ENCODE measurements at regions not wholly inside any gene's neighbourhood (a gene's known extent, or its start where the extent isn't known, plus 50 kb on each side); places are given as distances from the start of the nearest gene placed in this dataset.

- no CpG with 5 or more reads among the region's 2 CpGs for WGBS (ENCODE audit: extremely low coverage, insufficient coverage, low lambda C conversion rate)
- no peaks in the 10 kb centered on the region for H3K27me3 ChIP-seq (ENCODE audit: insufficient read depth, low read length, poor library complexity)
- no peak overlapping the region for H2BK5ac ChIP-seq (ENCODE audit: low read length)
- DNase-seq = no peak
- no peak overlapping the region for H3K23ac ChIP-seq (ENCODE audit: low read length)
- H3K79me1 ChIP-seq (ENCODE audit: low read length) = no peaks in the 10 kb centered on the region
- no peak overlapping the region for H3K9ac ChIP-seq (ENCODE audit: low read length)
- no peak overlapping the region for H3K18ac ChIP-seq (ENCODE audit: low read length)
- H4K8ac ChIP-seq (ENCODE audit: low read depth, low read length) = no peak overlapping the region
- H3K27ac ChIP-seq (ENCODE audit: low read depth, low read length) = no peak overlapping the region
- H3K4ac ChIP-seq (ENCODE audit: low read depth, low read length) = no peak overlapping the region
- H2BK120ac ChIP-seq (ENCODE audit: low read depth, low read length) = no peak overlapping the region
- no peak overlapping the region for H3K4me2 ChIP-seq (ENCODE audit: low read length)
- no peak overlapping the region for H4K5ac ChIP-seq (ENCODE audit: low read length)
- no peaks in the 10 kb centered on the region for H3K4me1 ChIP-seq (ENCODE audit: control insufficient read depth, low read depth, low read length)
- no peaks in the 10 kb centered on the region for H3K36me3 ChIP-seq (ENCODE audit: control insufficient read depth, insufficient read depth, low read length)
- no peaks in the 10 kb centered on the region for H3K79me2 ChIP-seq (ENCODE audit: control insufficient read depth, insufficient read depth, low read length)
- no peak overlapping the region for H2AK5ac ChIP-seq (ENCODE audit: low read length)
- H2BK15ac ChIP-seq (replicated peaks; ENCODE audit: low read depth) = no peak overlapping the region
- H3K4me3 ChIP-seq (ENCODE audit: low read length) = no peak overlapping the region
- H3K56ac ChIP-seq (ENCODE audit: low read length) = no peak overlapping the region
Measured at GRCh38 chr3:82508-82907, 114.1 kb upstream of the CHL1 start.

DNA sequence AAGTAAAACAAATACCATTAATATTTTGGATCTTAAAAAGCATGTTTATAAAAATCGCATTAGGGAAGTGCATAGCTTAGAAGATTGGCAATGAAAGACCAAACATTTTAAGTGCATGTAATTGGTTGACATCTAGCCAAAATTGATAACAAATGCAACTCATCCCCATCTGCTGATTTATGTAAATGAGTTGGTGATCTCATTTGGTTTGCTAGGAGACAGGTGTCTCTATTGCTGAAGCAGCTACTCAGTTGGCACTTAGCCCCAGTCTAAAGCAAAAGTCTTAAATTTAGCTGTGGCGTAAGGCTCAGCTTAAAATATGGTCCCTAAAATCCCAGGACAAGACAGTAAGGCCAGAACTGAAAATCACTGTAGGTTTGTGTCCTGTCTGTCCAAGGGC is 113.5 kb upstream of the CHL1 start:
- no peak overlapping the region for H2BK120ac ChIP-seq (ENCODE audit: low read depth, low read length)
- no peak overlapping the region for H4K8ac ChIP-seq (ENCODE audit: low read depth, low read length)
- no peak overlapping the region for H3K56ac ChIP-seq (ENCODE audit: low read length)
- H3K79me2 ChIP-seq (ENCODE audit: control insufficient read depth, insufficient read depth, low read length) = no peaks in the 10 kb centered on the region
- no peaks in the 10 kb centered on the region for H3K79me1 ChIP-seq (ENCODE audit: low read length)
- no peak overlapping the region for H2BK15ac ChIP-seq (replicated peaks; ENCODE audit: low read depth)
- H2BK5ac ChIP-seq (ENCODE audit: low read length) = no peak overlapping the region
- no peak overlapping the region for H3K4me2 ChIP-seq (ENCODE audit: low read length)
- H3K9ac ChIP-seq (ENCODE audit: low read length) = no peak overlapping the region
- no peak overlapping the region for H3K18ac ChIP-seq (ENCODE audit: low read length)
- H4K5ac ChIP-seq (ENCODE audit: low read length) = no peak overlapping the region
- no peak overlapping the region for H3K23ac ChIP-seq (ENCODE audit: low read length)
- H3K4ac ChIP-seq (ENCODE audit: low read depth, low read length) = no peak overlapping the region
- H3K27ac ChIP-seq (ENCODE audit: low read depth, low read length) = no peak overlapping the region
- H3K4me3 ChIP-seq (ENCODE audit: low read length) = no peak overlapping the region
- H2AK5ac ChIP-seq (ENCODE audit: low read length) = no peak overlapping the region
- DNase-seq = no peak
- H3K36me3 ChIP-seq (ENCODE audit: control insufficient read depth, insufficient read depth, low read length) = no peaks in the 10 kb centered on the region
- H3K27me3 ChIP-seq (ENCODE audit: insufficient read depth, low read length, poor library complexity) = no peaks in the 10 kb centered on the region
- WGBS (ENCODE audit: extremely low coverage, insufficient coverage, low lambda C conversion rate) = no CpG with 5 or more reads among the region's 2 CpGs
- no peaks in the 10 kb centered on the region for H3K4me1 ChIP-seq (ENCODE audit: control insufficient read depth, low read depth, low read length)

GRCh38 chr3:85180-85579 is 111.4 kb upstream of the CHL1 start:
- Histone ChIP-seq H4K8ac (ENCODE audit: low read depth, low read length) (no peak overlapping the region), H3K4me2 (ENCODE audit: low read length) (no peak overlapping the region), H4K5ac (ENCODE audit: low read length) (no peak overlapping the region), H3K4me1 (ENCODE audit: control insufficient read depth, low read depth, low read length) (no peaks in the 10 kb centered on the region), H3K23ac (ENCODE audit: low read length) (no peak overlapping the region), H3K9ac (ENCODE audit: low read length) (no peak overlapping the region), H3K27me3 (ENCODE audit: insufficient read depth, low read length, poor library complexity) (no peaks in the 10 kb centered on the region), H3K18ac (ENCODE audit: low read length) (no peak overlapping the region), H3K4me3 (ENCODE audit: low read length) (no peak overlapping the region), H2BK5ac (ENCODE audit: low read length) (no peak overlapping the region), H3K27ac (ENCODE audit: low read depth, low read length) (no peak overlapping the region), H3K56ac (ENCODE audit: low read length) (no peak overlapping the region), H2BK15ac (replicated peaks; ENCODE audit: low read depth) (no peak overlapping the region), H3K79me2 (ENCODE audit: control insufficient read depth, insufficient read depth, low read length) (no peaks in the 10 kb centered on the region), H3K4ac (ENCODE audit: low read depth, low read length) (no peak overlapping the region), H3K79me1 (ENCODE audit: low read length) (no peaks in the 10 kb centered on the region), H2AK5ac (ENCODE audit: low read length) (no peak overlapping the region), H2BK120ac (ENCODE audit: low read depth, low read length) (no peak overlapping the region), H3K36me3 (ENCODE audit: control insufficient read depth, insufficient read depth, low read length) (no peaks in the 10 kb centered on the region)
- no CpG with 5 or more reads among the region's 2 CpGs for WGBS (ENCODE audit: extremely low coverage, insufficient coverage, low lambda C conversion rate)
- no peak for DNase-seq

GRCh38 chr3:88267-88666 is 108.3 kb upstream of the CHL1 start:
- Histone ChIP-seq H3K27me3 (ENCODE audit: insufficient read depth, low read length, poor library complexity) (no peaks in the 10 kb centered on the region), H3K4me2 (ENCODE audit: low read length) (no peak overlapping the region), H3K18ac (ENCODE audit: low read length) (no peak overlapping the region), H3K4me1 (ENCODE audit: control insufficient read depth, low read depth, low read length) (no peaks in the 10 kb centered on the region), H3K36me3 (ENCODE audit: control insufficient read depth, insufficient read depth, low read length) (no peaks in the 10 kb centered on the region), H3K56ac (ENCODE audit: low read length) (no peak overlapping the region), H4K8ac (ENCODE audit: low read depth, low read length) (no peak overlapping the region), H3K27ac (ENCODE audit: low read depth, low read length) (no peak overlapping the region), H3K9ac (ENCODE audit: low read length) (no peak overlapping the region), H3K23ac (ENCODE audit: low read length) (no peak overlapping the region), H3K79me2 (ENCODE audit: control insufficient read depth, insufficient read depth, low read length) (no peaks in the 10 kb centered on the region), H3K4ac (ENCODE audit: low read depth, low read length) (no peak overlapping the region), H3K4me3 (ENCODE audit: low read length) (no peak overlapping the region), H2BK15ac (replicated peaks; ENCODE audit: low read depth) (no peak overlapping the region), H3K79me1 (ENCODE audit: low read length) (no peaks in the 10 kb centered on the region), H2AK5ac (ENCODE audit: low read length) (no peak overlapping the region), H2BK120ac (ENCODE audit: low read depth, low read length) (no peak overlapping the region), H2BK5ac (ENCODE audit: low read length) (no peak overlapping the region), H4K5ac (ENCODE audit: low read length) (no peak overlapping the region)
- DNase-seq = no peak
- WGBS (ENCODE audit: extremely low coverage, insufficient coverage, low lambda C conversion rate) = no CpG with 5 or more reads among the region's 1 CpG

GRCh38 chr3:93746-94145 is 102.8 kb upstream of the CHL1 start:
- no CpG with 5 or more reads among the region's 7 CpGs for WGBS (ENCODE audit: extremely low coverage, insufficient coverage, low lambda C conversion rate)
- DNase-seq = no peak

DNA sequence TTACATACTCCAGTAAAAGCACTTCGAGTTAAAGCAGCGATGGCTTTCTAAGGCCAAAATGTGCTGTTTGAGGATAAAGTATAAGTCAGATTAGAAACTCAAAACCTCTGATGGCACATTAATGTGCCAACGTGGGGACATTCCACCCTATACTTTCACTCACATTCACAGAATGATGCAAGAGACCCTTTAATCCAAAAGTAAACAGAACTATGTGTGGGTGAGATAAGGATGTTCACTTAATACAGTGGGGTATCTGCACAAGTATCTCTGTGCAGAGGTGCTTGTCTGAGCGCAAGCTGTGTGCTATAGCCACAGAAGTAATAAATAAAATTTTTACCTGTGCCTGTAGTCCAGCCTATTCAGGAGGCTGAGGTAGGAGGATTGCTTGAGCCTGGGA is 100.3 kb upstream of the CHL1 start:
- Histone ChIP-seq H3K4me3 (ENCODE audit: low read length) (no peak overlapping the region), H2BK15ac (replicated peaks; ENCODE audit: low read depth) (no peak overlapping the region), H3K18ac (ENCODE audit: low read length) (no peak overlapping the region), H3K4me1 (ENCODE audit: control insufficient read depth, low read depth, low read length) (no peaks in the 10 kb centered on the region), H3K36me3 (ENCODE audit: control insufficient read depth, insufficient read depth, low read length) (no peaks in the 10 kb centered on the region), H2BK5ac (ENCODE audit: low read length) (no peak overlapping the region), H3K23ac (ENCODE audit: low read length) (no peak overlapping the region), H3K4ac (ENCODE audit: low read depth, low read length) (no peak overlapping the region), H3K27me3 (ENCODE audit: insufficient read depth, low read length, poor library complexity) (no peaks in the 10 kb centered on the region), H3K9ac (ENCODE audit: low read length) (no peak overlapping the region), H3K4me2 (ENCODE audit: low read length) (no peak overlapping the region), H3K56ac (ENCODE audit: low read length) (no peak overlapping the region), H2AK5ac (ENCODE audit: low read length) (no peak overlapping the region), H3K79me2 (ENCODE audit: control insufficient read depth, insufficient read depth, low read length) (no peaks in the 10 kb centered on the region), H3K27ac (ENCODE audit: low read depth, low read length) (no peak overlapping the region), H4K5ac (ENCODE audit: low read length) (no peak overlapping the region), H4K8ac (ENCODE audit: low read depth, low read length) (no peak overlapping the region), H2BK120ac (ENCODE audit: low read depth, low read length) (no peak overlapping the region), H3K79me1 (ENCODE audit: low read length) (no peaks in the 10 kb centered on the region)
- WGBS (ENCODE audit: extremely low coverage, insufficient coverage, low lambda C conversion rate) = no CpG with 5 or more reads among the region's 4 CpGs
- no peak for DNase-seq

More at GRCh38 chr3:93746-94145, 102.8 kb upstream of the CHL1 start:
- no peaks in the 10 kb centered on the region for H3K79me1 ChIP-seq (ENCODE audit: low read length)
- no peak overlapping the region for H3K18ac ChIP-seq (ENCODE audit: low read length)
- H2BK5ac ChIP-seq (ENCODE audit: low read length) = no peak overlapping the region
- H3K36me3 ChIP-seq (ENCODE audit: control insufficient read depth, insufficient read depth, low read length) = no peaks in the 10 kb centered on the region
- H4K5ac ChIP-seq (ENCODE audit: low read length) = no peak overlapping the region
- H3K9ac ChIP-seq (ENCODE audit: low read length) = no peak overlapping the region
- H3K4me2 ChIP-seq (ENCODE audit: low read length) = no peak overlapping the region
- no peak overlapping the region for H2BK120ac ChIP-seq (ENCODE audit: low read depth, low read length)
- no peak overlapping the region for H3K23ac ChIP-seq (ENCODE audit: low read length)
- H3K79me2 ChIP-seq (ENCODE audit: control insufficient read depth, insufficient read depth, low read length) = no peaks in the 10 kb centered on the region
- no peak overlapping the region for H3K4ac ChIP-seq (ENCODE audit: low read depth, low read length)
- H2BK15ac ChIP-seq (replicated peaks; ENCODE audit: low read depth) = no peak overlapping the region
- H3K27ac ChIP-seq (ENCODE audit: low read depth, low read length) = no peak overlapping the region
- H3K4me1 ChIP-seq (ENCODE audit: control insufficient read depth, low read depth, low read length) = no peaks in the 10 kb centered on the region
- no peak overlapping the region for H4K8ac ChIP-seq (ENCODE audit: low read depth, low read length)
- H2AK5ac ChIP-seq (ENCODE audit: low read length) = no peak overlapping the region
- H3K4me3 ChIP-seq (ENCODE audit: low read length) = no peak overlapping the region
- no peaks in the 10 kb centered on the region for H3K27me3 ChIP-seq (ENCODE audit: insufficient read depth, low read length, poor library complexity)
- no peak overlapping the region for H3K56ac ChIP-seq (ENCODE audit: low read length)

All from mesendoderm (in vitro differentiated cells).